Activated CD8-positive, alpha-beta memory T cell treated with anti-CD3 and anti-CD28 coated beads, Interleukin-2, amount 10 ng/mL, durations not matched to agents 7 days and 5 days (primary cell): ENCODE measurements at regions not wholly inside any gene's neighbourhood (a gene's known extent, or its start where the extent isn't known, plus 50 kb on each side); places are given as distances from the start of the nearest gene placed in this dataset.
"Not testable (repeated sequence)": the region's sequence is repeated elsewhere in the genome, so short reads cannot be mapped to it uniquely, and the experiment has no call there.

Experiments used
- ATAC-seq: fragments of 150-1000 bp; cut with Tn5 transposase; one replicate; pipeline ENCODE4 v1.10.0; 2021; ENCODE audit warnings: moderate library complexity
- CTCF ChIA-PET: fragments of 350-600 bp; sonication (Branson Sonifier 250); formaldehyde crosslinking; loops from one replicate; lab custom pipeline; 2021; ENCODE audit warnings: antibody characterized with exemption; lab: Charles Lee
- DNase-seq: peaks from one replicate; pipeline ENCODE4 v3.0.0-alpha.2; 2020
- H3K27ac Mint-ChIP-seq: one replicate; pipeline ENCODE4 v1.8.0; 2021; ENCODE audit warnings: mild to moderate bottlenecking, mixed read lengths
- H3K27me3 Mint-ChIP-seq: one replicate; pipeline ENCODE4 v1.8.0; 2021; ENCODE audit warnings: mixed read lengths
- H3K36me3 Mint-ChIP-seq: one replicate; pipeline ENCODE4 v1.8.0; 2021; ENCODE audit warnings: mild to moderate bottlenecking, mixed read lengths
- H3K4me1 Mint-ChIP-seq: one replicate; pipeline ENCODE4 v1.8.0; 2021; ENCODE audit warnings: mixed read lengths
- H3K4me3 Mint-ChIP-seq: one replicate; pipeline ENCODE4 v1.8.0; 2021; ENCODE audit warnings: mild to moderate bottlenecking, moderate library complexity, mixed read lengths
- H3K9me3 Mint-ChIP-seq: one replicate; pipeline ENCODE4 v1.8.0; 2022; ENCODE audit warnings: low read depth, mixed read lengths

DNA sequence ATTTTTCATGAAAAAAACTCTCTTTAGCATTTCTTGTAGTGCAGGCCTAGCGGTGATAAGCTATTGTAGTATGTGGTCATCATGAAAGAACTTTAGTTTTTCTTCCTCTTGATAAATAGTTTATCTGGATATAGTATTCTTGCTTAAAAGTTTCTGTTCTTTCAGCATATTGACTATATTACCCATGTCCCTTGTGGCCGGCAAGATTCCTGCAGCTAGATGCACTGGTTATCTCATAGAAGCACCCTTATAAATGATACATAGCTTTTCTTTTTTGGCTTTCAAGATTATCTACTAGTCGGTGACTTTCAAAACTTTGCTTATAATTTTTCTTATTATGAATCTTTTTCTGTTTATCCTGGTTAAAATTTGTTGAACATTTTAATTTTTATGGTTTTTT is 234.8 kb downstream of the ALG10 start:
- DNase-seq, result no peak
- no peak for ATAC-seq
- peaks cover 2% of the 10 kb centered on the region for H3K9me3 Mint-ChIP-seq
- H3K27ac Mint-ChIP-seq, result no peak overlapping the region
- H3K4me3 Mint-ChIP-seq, result no peak overlapping the region
- H3K4me1 Mint-ChIP-seq, result no peaks in the 10 kb centered on the region
- CTCF ChIA-PET, result no interaction called here
- no peaks in the 10 kb centered on the region for H3K27me3 Mint-ChIP-seq
- H3K36me3 Mint-ChIP-seq, result no peaks in the 10 kb centered on the region

DNA sequence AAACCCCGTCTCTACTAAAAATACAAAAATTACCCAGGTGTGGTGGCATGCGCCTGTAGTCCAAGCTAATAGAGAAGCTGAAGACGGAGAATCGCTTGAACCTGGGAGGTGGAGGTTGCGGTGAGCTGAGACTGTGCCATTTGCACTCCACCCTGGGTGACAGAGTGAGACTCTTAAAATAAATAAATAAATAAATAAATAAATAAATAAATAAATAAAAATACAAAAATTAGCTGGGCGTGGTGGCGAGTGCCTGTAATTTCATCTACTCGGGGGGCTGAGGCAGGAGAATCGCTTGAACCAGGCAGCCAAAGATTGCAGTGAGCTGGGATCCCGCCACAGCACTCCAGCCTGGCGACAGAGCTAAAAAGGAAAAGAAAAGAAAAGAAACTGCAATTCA is 239.8 kb downstream of the ALG10 start:
- ATAC-seq, DNase-seq, H3K4me3 Mint-ChIP-seq, H3K27me3 Mint-ChIP-seq, H3K27ac Mint-ChIP-seq, H3K36me3 Mint-ChIP-seq, CTCF ChIA-PET, H3K9me3 Mint-ChIP-seq, H3K4me1 Mint-ChIP-seq: not testable (repeated sequence)

- Mint-ChIP-seq H3K27ac (no peak overlapping the region), H3K36me3 (no peaks in the 10 kb centered on the region), H3K27me3 (no peaks in the 10 kb centered on the region), H3K4me1 (no peaks in the 10 kb centered on the region), H3K9me3 (peaks cover 2% of the 10 kb centered on the region), H3K4me3 (no peak overlapping the region)
- CTCF ChIA-PET, result no interaction called here
- no peak for DNase-seq
- ATAC-seq, result no peak
Observed at GRCh38 chr12:34264110-34264509, 241.8 kb downstream of the ALG10 start.

GRCh38 chr12:34273703-34274102 is 251.4 kb downstream of the ALG10 start:
- ATAC-seq, H3K4me3 Mint-ChIP-seq, H3K27me3 Mint-ChIP-seq, H3K36me3 Mint-ChIP-seq, H3K4me1 Mint-ChIP-seq, DNase-seq, H3K27ac Mint-ChIP-seq, CTCF ChIA-PET, H3K9me3 Mint-ChIP-seq: not testable (repeated sequence)

DNA sequence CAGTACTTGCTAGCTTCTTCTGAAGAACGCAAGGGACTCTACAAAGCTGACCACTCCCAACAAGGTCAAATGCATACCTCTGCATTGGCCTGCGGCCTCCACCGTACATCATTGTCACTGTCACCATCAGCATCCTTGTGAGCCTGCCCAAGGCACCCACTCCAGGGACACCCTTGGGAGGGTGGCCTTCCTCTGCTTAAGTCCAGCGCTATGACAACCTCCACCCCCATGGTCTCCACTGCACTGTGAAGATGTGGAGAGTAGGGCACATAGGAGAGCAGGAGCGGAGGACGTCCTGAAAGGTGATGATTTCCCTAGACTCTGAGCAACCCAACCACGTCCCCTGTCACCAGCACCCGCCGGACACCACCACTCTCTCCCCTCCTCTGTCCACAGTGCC is 252.8 kb downstream of the ALG10 start:
- Mint-ChIP-seq H3K4me1 (no peaks in the 10 kb centered on the region), H3K9me3 (no peaks in the 10 kb centered on the region), H3K27me3 (no peaks in the 10 kb centered on the region), H3K36me3 (no peaks in the 10 kb centered on the region), H3K27ac (no peak overlapping the region), H3K4me3 (no peak overlapping the region)
- DNase-seq (no peak), ATAC-seq (no peak)
- CTCF ChIA-PET, result no interaction called here

DNA sequence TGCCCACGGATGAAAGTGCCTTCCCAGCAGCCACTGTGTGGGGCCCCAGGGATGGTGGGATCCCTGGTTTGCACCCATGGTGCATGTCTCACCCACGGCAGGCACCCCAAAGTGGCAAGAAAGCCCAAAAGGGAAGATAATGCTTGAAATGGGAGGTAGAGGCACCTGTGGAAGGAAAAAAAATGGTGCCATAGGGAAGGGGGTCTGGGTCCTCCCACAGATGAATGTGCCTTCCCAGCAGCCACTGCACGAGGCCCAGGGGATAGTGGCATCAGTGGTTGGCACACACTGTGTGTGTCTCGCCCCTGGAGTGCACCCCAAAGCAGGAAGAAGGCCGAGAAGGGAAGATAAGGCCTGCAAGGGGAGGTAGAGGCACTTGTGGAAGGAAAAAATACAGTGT is 264.2 kb downstream of the ALG10 start:
- H3K36me3 Mint-ChIP-seq, result no peaks in the 10 kb centered on the region
- no peaks in the 10 kb centered on the region for H3K27me3 Mint-ChIP-seq
- CTCF ChIA-PET, result no interaction called here
- H3K27ac Mint-ChIP-seq, result no peak overlapping the region
- no peaks in the 10 kb centered on the region for H3K4me1 Mint-ChIP-seq
- H3K9me3 Mint-ChIP-seq, result no peaks in the 10 kb centered on the region
- no peak overlapping the region for H3K4me3 Mint-ChIP-seq
- ATAC-seq (no peak), DNase-seq (no peak)

DNA sequence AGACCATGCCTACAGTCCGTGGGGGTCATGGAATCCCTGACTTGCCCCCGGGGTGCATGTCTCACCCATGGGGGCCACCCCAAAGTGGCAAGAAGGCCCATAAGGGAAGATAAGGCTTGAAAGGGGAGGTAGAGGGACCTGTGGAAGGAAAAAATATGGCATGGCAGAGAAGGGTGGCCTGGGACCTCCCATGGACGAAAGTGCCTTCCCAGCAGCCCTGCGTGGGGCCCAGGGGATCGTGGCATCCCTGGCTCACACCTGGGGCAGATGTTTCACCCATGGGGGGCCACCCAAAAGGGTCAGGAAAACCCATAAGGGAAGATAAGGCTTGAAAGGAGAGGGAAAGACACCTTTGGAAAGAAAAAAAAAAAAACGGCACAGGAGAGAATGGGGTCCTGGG is 264.6 kb downstream of the ALG10 start:
- Mint-ChIP-seq H3K9me3 (no peaks in the 10 kb centered on the region), H3K4me3 (no peak overlapping the region), H3K4me1 (no peaks in the 10 kb centered on the region), H3K27me3 (no peaks in the 10 kb centered on the region), H3K27ac (no peak overlapping the region), H3K36me3 (no peaks in the 10 kb centered on the region)
- ATAC-seq (no peak), DNase-seq (no peak)
- CTCF ChIA-PET, result no interaction called here

DNA sequence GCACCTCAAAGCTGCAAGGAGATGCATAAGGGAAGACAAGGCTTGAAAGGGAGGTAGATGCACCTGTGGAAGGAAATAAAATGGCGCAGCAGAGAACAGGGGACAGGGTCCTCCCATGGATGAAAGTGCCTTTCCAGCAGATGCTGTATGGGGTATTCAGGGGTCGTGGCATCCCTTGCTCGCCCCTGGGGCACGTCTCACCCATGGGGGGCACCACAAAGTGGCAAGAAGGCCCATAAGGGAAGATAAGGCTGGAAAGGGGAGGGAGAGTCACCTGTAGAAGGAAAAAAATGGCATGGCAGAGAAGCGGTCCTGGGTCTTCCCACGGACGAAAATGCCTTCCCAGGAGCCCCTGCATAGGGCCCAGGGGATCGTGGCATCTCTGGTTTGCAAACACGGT is 265.1 kb downstream of the ALG10 start:
- Mint-ChIP-seq H3K4me1 (no peaks in the 10 kb centered on the region), H3K36me3 (no peaks in the 10 kb centered on the region), H3K27me3 (no peaks in the 10 kb centered on the region), H3K4me3 (no peak overlapping the region), H3K9me3 (no peaks in the 10 kb centered on the region), H3K27ac (no peak overlapping the region)
- CTCF ChIA-PET, result no interaction called here
- no peak for ATAC-seq
- DNase-seq, result no peak

DNA sequence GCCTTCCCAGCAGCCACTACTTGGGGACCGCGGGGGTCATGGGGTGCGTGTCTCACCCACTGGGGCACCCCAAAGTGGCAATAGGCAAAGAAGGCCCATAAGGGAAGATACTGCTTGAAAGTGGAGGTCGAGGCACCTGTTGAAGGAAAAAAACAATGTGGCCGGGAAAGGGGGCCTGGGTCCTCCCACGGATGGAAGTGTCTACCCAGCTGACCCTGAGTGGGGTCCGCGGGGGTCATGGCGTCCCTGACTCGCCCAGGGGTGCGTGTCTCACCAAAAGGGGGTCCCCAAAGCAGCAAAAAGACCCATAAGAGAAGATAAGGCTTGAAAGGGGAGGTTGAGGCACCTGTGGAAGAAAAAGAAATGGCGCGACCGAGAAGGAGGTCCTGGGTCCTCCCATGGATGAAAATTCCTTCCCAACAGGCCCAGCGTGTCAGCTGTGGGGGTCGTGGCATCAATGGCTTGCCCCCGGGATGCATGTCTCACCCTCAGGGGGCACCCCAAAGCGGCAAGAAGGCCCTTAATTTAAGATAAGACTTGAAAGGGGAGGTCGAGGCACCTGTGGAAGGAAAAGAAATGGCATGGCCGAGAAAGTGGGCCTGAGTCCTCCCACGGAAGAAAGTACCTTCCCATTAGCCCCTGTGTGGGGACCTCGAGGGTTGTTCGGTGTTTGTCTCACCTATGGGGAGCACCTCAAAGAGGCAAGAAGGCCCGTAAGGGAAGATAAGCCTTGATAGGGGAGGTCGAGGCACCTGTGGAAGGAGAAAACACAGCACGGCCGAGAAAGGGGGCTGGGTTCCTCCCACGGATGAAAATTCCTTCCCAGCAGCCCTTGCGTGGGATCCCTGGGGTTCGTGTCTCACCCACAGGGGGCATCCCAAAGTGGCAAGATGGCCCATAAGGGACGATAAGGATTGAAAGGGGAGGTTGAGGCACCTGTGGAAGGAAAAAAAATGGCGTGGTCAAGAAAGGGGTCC is 266.0 kb downstream of the ALG10 start:
- ATAC-seq (no peak), DNase-seq (no peak)
- Mint-ChIP-seq H3K4me1 (no peaks in the 10 kb centered on the region), H3K27me3 (no peaks in the 10 kb centered on the region), H3K27ac (no peak overlapping the region), H3K9me3 (peaks cover 3% of the 10 kb centered on the region), H3K36me3 (no peaks in the 10 kb centered on the region), H3K4me3 (no peak overlapping the region)
- CTCF ChIA-PET, result no interaction called here

GRCh38 chr12:34288963-34289345 is 266.7 kb downstream of the ALG10 start:
- H3K9me3 Mint-ChIP-seq, result peaks cover 3% of the 10 kb centered on the region
- no peaks in the 10 kb centered on the region for H3K36me3 Mint-ChIP-seq
- no peaks in the 10 kb centered on the region for H3K4me1 Mint-ChIP-seq
- no peak overlapping the region for H3K27ac Mint-ChIP-seq
- H3K27me3 Mint-ChIP-seq, result no peaks in the 10 kb centered on the region
- no peak overlapping the region for H3K4me3 Mint-ChIP-seq
- DNase-seq, result no peak
- CTCF ChIA-PET, result no interaction called here
- ATAC-seq, result no peak

DNA sequence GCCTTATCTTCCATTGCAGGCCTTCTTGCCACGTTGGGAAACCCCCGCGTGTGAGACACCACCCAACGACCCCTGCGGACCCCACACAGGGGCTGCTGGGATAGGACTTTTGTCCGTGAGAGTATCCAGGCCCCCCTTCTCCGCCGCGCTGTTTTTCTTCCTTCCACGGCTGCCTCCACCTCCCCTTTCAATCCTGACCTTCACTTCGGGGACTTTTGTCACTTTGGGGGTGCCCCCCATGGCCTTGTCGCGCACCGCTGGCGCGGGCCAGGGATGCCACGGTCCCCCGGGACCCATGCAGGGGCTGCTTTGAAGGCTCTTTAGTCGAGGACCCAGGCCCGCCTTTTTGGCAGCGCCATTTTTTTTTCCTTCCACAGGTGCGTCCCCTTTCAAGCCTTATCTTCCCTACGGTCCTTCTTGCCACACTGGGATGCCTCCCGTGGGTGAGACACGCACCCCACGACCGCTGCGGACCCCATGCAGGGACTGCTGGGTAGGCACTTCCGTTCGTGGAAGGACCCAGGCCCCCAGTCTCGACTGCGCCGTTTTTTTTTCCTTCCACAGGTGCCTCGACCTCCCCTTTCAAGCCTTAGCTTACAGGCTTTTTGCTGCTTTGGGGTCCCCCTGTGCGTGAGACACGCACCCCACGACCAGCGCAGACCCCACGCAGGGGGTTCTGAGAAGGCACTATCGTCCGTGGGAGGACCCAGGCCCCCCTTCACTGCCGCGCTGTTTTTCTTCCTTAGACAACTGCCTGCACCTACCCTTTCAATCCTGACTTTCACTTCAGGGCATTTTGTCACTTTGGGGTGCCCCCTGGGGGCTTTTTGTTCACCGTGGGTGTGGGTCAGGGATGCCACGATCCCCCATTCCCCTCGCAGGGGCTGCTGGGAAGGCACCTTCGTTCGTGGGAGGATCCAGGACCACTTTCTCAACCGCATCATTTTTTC is 267.4 kb downstream of the ALG10 start:
- no peak overlapping the region for H3K4me3 Mint-ChIP-seq
- DNase-seq, result no peak
- CTCF ChIA-PET, result no interaction called here
- no peak overlapping the region for H3K27ac Mint-ChIP-seq
- ATAC-seq, result no peak
- H3K27me3 Mint-ChIP-seq, result no peaks in the 10 kb centered on the region
- no peaks in the 10 kb centered on the region for H3K36me3 Mint-ChIP-seq
- H3K9me3 Mint-ChIP-seq, result peaks cover 3% of the 10 kb centered on the region
- H3K4me1 Mint-ChIP-seq, result no peaks in the 10 kb centered on the region

DNA sequence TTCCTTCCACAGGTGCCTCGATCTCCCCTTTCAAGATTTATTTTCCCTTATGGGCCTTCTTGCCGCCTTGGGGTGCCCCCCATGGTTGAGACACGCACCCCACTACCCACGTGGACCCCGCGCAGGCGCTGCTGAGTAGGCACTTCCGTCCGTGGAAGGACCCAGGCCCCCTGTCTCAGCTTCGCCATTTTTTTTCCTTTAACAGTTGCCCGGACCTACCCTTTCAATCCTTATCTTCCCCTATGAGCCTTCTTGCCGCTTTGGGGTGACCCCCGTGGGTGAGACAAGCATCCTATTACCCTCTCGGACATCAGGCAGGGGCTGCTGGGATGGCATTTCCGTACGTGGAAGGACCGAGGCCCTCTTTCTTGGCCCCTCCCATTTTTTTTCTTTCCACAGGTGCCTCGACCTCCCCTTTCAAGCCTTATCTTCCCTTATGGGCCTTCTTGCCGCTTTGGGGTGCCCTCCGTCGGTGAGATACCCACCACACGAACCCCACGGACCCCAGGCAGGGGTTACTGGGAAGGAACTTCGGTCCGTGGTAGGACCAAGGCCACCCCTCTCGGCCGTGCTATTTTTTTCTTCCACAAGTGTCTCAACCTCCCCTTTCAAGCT is 268.2 kb downstream of the ALG10 start:
- CTCF ChIA-PET, result no interaction called here
- no peaks in the 10 kb centered on the region for H3K4me1 Mint-ChIP-seq
- no peaks in the 10 kb centered on the region for H3K36me3 Mint-ChIP-seq
- no peak overlapping the region for H3K27ac Mint-ChIP-seq
- no peak overlapping the region for H3K4me3 Mint-ChIP-seq
- no peaks in the 10 kb centered on the region for H3K27me3 Mint-ChIP-seq
- peaks cover 10% of the 10 kb centered on the region for H3K9me3 Mint-ChIP-seq
- DNase-seq (no peak), ATAC-seq (no peak)

GRCh38 chr12:34291001-34291400 is 268.7 kb downstream of the ALG10 start:
- H3K4me3 Mint-ChIP-seq, result no peak overlapping the region
- CTCF ChIA-PET, result no interaction called here
- H3K4me1 Mint-ChIP-seq, result no peaks in the 10 kb centered on the region
- no peaks in the 10 kb centered on the region for H3K36me3 Mint-ChIP-seq
- ATAC-seq (no peak), DNase-seq (no peak)
- peaks cover 11% of the 10 kb centered on the region for H3K9me3 Mint-ChIP-seq
- no peaks in the 10 kb centered on the region for H3K27me3 Mint-ChIP-seq
- H3K27ac Mint-ChIP-seq, result no peak overlapping the region
